NCI-H2081 (cell line): ENCODE measurements at regions not wholly inside any gene's neighbourhood (a gene's known extent, or its start where the extent isn't known, plus 50 kb on each side); places are given as distances from the start of the nearest gene placed in this dataset.

Experiments used
- DNase-seq, 2 experiments: peaks; one replicate each; lab custom pipeline; 2025; lab: John Stamatoyannopoulos, UW

- DNase-seq, result no peak
Measured at GRCh38 chr21:35128536-35128935, 79.4 kb upstream of the RUNX1 start.

- DNase-seq, result no peak
Measured at GRCh38 chr21:35127851-35128250, 78.7 kb upstream of the RUNX1 start.

- DNase-seq, result no peak
Measured at GRCh38 chr21:35127026-35127425, 77.9 kb upstream of the RUNX1 start.

GRCh38 chr21:35120631-35121180, 71.6 kb upstream of the RUNX1 start:
- no peak for DNase-seq

GRCh38 chr21:35119501-35120047, 70.5 kb upstream of the RUNX1 start:
- no peak for DNase-seq

- DNase-seq, result no peak
Measured at GRCh38 chr21:35116777-35117176, 67.7 kb upstream of the RUNX1 start.

DNA sequence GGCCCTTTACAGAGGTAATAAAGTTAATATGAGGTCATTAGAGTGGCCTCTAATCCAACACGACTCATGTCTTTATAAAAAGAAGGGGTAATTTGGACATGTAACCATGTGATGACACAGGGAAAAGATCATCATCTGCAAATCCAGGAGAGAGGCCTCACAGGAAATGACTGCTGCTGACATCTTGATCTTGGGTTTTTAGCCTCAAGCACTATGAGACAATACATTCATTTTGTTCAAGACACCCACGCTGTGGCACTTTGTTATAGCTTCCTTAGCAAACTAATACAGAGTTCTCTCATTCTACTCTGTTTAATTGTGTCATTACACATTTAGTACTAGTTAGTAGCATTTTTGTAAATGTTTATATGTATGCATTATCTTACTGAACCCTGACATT, 64.0 kb upstream of the RUNX1 start:
- no peak for DNase-seq

GRCh38 chr21:35111321-35111930, 62.3 kb upstream of the RUNX1 start:
- no peak for DNase-seq

DNA sequence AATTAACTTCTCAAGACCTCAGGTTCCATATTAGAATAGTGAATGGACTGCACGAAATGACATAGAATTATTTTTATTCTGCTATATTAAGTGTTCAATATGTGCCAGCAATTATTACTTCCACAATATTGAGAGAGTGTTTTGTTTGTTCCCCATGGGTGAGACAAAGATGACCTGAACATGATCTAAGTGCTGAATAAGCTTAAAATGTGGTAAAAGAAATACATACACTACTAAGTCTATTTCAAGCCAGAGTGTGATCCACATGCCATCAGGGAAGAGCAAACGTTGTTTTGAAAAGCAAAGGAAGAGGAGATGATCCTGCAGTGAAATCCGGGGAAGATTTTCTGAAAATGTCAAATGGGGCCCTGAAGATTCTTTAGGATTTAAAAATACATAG, 59.8 kb upstream of the RUNX1 start:
- no peak for DNase-seq

GRCh38 chr21:35107520-35107919, 58.4 kb upstream of the RUNX1 start:
- no peak for DNase-seq

GRCh38 chr21:35106246-35106835, 57.2 kb upstream of the RUNX1 start:
- no peak for DNase-seq

- DNase-seq, result no peak
Measured at GRCh38 chr21:35102488-35103371, 53.6 kb upstream of the RUNX1 start.

- no peak for DNase-seq
Measured at GRCh38 chr21:35100349-35100811, 51.3 kb upstream of the RUNX1 start.

- no peak for DNase-seq
Measured at GRCh38 chr21:35099310-35099709, 50.2 kb upstream of the RUNX1 start.
